Activated CD8-positive, alpha-beta memory T cell treated with anti-CD3 and anti-CD28 coated beads for 36 hours (primary cell): ENCODE measurements at regions not wholly inside any gene's neighbourhood (a gene's known extent, or its start where the extent isn't known, plus 50 kb on each side); places are given as distances from the start of the nearest gene placed in this dataset.

Experiments used
- CTCF ChIA-PET: fragments of 350-600 bp; sonication (Branson Sonifier 250); formaldehyde crosslinking; loops from one replicate; lab custom pipeline; 2021; ENCODE audit warnings: antibody characterized with exemption; lab: Charles Lee
- POLR2A ChIA-PET: fragments of 350-600 bp; sonication (Branson Sonifier 250); formaldehyde crosslinking; loops from one replicate; lab custom pipeline; 2021; ENCODE audit warnings: antibody characterized with exemption; lab: Charles Lee

DNA sequence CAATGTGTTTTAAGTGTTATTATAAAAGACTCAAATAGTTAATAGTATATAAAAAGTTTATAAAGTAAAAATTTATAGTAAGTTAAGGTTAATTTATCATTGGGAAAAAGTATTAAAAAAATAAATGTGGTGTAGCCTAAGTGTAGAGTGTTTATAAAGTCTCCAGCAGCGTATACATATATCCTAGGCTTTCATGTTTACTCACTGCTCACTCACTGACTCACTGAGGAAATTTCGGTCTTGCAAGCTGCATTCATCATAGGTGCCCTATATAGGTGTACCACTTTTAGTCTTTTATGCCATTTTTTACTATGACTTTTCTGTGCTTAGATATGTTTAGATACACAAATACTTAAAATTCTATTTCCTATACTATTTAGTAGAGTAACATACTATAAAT lies 866.0 kb downstream of the CBLN2 start:
- ChIA-PET CTCF (no interaction called here), POLR2A (no interaction called here)

DNA sequence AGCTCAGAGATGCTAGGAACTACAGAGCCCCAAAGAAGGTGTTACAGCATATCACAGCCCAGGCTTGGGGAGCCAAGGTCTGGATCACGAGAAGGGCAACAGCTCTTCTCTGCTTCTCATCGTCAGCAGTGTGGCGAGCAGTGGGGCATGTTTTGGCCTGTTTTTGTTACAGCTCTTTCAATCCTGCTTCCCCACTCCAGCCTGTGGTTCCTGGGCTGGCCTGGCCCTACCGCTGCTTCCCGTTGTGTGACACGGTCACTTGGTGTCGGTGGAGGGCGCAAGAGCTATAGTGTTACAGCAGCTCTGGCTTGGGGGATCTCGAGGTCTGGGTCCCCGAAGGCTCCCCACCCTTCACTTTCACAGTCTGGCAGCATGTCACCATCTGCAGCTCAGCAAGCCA lies 870.2 kb downstream of the CBLN2 start:
- ChIA-PET CTCF (no interaction called here), POLR2A (no interaction called here)

DNA sequence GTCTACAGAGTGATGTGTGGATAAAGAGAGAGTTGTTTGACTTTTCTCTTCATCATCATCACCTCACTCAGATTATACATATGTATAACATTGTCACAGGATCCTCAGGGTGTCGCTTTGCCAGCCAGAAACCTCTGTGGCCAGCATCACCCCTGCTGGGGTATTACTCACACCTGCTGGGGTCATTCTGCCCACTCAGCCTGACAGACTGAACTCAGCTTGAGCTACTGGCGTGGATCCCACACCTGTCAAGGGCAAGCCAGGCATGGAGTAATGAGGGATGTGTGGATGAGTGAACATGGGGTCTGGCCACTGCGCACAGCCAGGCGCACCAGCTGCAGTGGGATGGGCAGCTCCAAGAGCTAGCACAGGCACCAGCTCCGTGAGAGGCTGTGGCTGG lies 870.6 kb downstream of the CBLN2 start:
- POLR2A ChIA-PET, result no interaction called here

DNA sequence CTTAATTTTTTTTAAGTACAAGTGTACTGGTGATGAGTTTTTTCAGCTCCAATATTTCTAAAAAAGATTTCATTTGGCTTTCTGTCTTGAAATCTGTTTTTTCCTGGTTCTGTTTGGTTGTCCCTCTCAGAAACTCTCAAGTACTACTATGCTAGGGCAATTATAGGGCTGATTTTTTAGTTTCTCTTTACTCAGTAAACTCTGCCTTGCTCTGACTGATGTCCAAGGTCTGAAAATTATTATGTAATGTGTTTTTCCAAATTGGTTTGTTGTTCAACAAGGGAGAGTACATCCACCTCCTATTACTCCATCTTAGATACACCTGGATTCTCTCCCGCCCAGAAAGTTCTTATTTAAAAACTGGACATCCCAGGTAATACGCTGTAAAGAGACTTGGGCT lies 877.7 kb downstream of the CBLN2 start:
- CTCF ChIA-PET, result no interaction called here
- POLR2A ChIA-PET, result no interaction called here

More for the DNA sequence above, 870.6 kb downstream of the CBLN2 start:
- CTCF ChIA-PET, result interaction anchor here (0.6 kb wide), 1 partner anchor 786 kb away, joined by 3 read pairs; no protein-coding TSS in a partner anchor

DNA sequence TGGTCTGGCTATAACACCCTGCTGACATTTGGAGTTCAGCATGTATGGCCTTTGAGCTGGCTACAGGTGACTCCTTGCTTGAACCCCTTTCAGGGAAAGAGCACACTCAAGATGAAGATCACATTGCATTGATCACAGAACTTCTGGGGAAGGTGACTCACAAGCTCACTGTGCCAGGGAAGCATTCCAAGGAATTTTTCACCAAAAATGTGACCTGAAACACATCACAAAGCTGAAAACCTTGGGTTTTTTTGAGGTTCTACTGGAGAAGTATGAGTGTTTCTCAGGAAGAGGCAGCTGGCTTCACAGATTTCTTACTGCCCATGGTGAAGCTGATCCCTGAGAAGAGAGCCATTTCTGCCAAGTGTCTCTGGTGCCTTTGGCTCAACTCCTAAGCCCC lies 879.0 kb downstream of the CBLN2 start:
- ChIA-PET CTCF (no interaction called here), POLR2A (no interaction called here)

DNA sequence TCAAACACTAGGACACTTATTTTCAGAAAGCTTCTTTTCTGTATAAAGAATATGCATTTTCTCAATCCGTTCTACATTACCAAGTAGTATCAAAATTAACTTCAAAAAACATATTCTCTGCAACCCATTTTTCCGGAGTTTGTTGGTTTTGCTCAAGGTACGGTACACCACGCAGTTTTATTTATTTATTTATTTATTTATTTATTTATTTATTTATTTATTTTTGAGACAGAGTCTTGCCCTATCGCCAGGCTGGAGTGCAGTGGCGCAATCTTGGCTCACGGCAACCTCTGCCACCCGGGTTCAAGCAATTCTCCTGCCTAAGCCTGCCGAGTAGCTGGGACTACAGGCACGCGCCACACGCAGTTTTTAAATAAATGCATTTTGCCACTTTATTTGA lies 900.3 kb downstream of the CBLN2 start:
- ChIA-PET POLR2A (no interaction called here), CTCF (no interaction called here)

DNA sequence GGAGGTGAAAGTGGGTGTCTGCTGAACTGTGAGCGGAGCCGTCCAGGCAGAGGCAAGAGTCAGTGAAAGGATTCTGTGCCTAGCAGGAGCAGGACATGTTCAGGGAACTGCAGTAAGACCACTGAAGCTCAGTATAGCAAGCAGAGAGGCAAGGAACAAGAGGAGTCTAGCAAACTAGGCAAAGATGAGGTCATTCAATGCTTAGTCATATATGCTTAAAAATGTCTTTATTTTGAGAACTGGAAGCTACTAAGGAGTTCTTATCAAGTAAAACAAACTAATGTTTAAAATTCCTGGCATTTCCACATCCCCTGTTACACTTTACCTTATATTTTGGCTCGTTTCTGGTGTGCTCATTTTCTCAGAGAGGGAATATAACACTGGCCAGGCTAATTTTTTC lies 913.4 kb downstream of the CBLN2 start:
- CTCF ChIA-PET, result no interaction called here
- POLR2A ChIA-PET, result no interaction called here

DNA sequence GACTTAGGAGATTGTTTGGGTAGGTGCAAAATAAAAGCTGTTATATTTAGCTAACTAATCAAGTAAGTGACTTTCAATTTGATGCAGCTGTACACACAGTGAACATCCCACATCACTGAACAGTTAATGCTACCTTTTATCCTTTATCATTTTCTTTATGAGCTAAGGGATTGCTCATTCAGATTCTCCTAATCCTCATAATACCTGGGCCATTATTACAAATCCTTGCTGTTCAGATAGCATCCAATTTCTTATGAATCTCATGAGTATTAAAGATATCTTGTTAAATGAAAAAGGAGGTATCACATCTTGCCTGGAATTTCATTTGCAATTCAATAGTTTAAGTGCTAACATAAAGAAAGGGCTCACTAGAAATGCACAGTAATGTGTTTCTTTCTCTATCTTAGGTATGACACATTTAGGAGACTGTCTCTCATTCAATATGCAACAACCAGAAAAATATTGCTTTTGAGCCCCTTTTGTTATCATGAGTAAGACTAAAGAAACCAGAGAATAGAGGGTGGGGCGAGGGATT lies 918.5 kb downstream of the CBLN2 start:
- ChIA-PET POLR2A (no interaction called here), CTCF (no interaction called here)

DNA sequence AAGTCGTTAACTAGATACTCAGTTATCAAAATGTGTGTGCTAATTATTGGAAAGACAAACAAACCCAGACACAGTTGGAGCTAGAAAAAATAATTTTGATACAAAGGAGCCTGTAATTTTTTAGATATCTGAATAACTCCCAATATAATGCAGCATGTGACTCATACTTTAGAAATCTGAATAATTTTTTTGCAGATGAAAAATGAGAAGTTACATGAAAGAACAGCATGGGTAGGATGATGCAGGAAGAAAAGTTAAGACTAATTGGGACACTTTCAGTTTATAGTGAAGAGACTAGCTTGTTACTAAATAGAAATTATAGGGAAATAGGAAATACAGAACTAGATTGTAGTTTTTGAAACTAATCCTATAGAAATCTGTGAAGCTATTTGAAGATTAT lies 945.8 kb downstream of the CBLN2 start:
- CTCF ChIA-PET, result no interaction called here

DNA sequence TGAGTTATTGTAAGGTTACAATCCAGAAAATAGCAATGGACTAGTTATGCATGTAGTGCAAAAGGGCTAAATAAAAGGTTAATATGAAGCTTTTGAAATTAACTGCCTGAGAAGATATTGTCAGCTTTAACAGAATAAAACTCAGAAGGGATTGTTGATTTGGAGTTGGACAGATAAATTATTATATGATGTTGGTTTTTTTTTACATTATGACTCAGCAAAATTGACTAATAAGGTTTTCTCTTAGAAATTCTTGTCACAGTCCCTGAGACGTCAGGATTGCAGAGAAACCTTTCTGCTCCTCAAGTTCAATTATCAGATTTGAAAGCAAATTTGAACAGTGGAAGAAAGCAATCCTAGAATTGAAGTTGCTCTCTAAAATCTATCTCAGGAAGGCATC lies 946.9 kb downstream of the CBLN2 start:
- POLR2A ChIA-PET, result no interaction called here
- CTCF ChIA-PET, result no interaction called here

More for the DNA sequence above, 945.8 kb downstream of the CBLN2 start:
- POLR2A ChIA-PET, result no interaction called here

DNA sequence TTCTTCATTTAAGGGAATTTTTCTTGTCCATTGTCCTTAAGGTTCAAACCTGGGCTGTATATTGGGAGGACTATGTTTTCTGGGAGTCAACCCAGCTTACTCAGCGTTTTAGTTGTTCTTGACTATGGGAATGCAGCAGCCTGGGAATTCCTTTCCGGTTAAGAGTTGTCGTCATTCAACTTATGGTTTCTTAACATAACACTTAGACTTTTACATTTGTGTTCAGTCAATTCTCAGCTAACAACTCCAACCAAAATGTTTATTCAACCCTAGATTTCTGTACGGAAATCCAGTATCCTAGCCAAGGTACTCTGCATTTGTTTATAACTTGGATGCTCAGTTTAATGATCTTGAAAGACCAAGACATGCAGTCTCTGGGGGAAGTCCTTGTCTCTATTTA lies 960.9 kb downstream of the CBLN2 start:
- POLR2A ChIA-PET, result no interaction called here
- CTCF ChIA-PET, result no interaction called here

DNA sequence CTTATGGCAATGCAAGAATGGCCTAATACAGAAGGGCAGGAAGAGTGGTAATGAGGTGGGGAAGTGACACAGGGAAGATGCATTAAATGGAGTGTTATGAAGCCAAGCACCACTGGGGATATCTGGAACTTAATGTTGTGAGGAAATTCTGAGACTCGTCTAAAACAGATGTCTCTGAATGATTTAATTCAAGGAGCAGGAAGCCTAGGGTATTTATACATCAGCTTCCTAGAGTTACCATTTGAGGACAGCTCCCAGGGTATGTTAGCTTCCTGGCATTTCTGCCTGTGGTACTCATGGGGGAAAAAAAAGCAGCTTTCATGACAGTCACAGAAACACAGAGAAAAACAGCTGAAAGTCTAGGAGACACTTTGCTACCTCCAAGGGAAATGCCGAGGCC lies 989.5 kb downstream of the CBLN2 start:
- ChIA-PET CTCF (no interaction called here), POLR2A (no interaction called here)

DNA sequence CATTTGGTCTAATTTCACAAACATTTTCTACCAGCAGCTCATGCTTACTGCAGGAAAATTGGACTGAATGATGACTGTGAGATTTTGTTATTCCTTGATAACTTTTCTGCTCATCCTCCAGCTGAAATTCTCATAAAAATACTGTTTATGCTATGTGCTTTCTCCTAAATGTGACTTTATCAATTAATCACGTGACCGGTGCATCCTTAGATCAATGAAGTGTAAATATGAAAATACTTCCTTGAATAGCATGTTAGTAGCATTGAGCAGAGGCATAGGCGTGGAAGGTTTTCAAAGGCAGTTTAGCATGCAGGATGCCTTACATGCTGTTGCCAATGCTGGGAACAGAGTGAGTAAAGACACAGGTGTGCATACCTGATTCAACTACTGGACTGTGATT lies 1002.5 kb downstream of the CBLN2 start:
- POLR2A ChIA-PET, result no interaction called here

DNA sequence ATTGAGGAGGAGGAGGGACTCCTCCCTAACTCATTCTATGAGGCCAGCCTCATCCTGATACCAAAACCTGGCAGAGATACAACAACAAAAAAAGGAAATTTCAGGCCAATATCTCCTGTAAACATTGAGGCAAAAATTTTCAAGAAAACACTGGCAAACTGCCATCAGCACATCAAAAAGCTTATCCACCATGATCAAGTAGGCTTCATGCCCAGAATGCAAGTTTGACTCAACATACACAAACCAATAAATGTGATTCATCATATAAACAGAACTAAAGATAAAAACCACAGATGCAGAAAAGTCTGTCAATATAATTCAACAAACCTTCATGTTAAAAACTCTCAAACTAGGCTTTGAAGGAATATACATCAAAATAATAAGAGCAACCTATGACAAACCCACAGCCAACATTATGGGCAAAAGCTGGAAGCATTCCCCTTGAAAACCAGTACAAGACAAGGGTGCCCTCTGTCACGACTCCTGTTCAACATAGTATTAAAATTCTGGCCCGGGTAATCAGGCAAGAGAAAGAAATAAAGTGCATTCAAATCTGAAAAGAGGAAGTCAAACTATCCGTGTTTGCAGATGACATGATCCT lies 1014.3 kb downstream of the CBLN2 start:
- ChIA-PET POLR2A (no interaction called here), CTCF (no interaction called here)

More for the DNA sequence above, 1002.5 kb downstream of the CBLN2 start:
- CTCF ChIA-PET, result no interaction called here

DNA sequence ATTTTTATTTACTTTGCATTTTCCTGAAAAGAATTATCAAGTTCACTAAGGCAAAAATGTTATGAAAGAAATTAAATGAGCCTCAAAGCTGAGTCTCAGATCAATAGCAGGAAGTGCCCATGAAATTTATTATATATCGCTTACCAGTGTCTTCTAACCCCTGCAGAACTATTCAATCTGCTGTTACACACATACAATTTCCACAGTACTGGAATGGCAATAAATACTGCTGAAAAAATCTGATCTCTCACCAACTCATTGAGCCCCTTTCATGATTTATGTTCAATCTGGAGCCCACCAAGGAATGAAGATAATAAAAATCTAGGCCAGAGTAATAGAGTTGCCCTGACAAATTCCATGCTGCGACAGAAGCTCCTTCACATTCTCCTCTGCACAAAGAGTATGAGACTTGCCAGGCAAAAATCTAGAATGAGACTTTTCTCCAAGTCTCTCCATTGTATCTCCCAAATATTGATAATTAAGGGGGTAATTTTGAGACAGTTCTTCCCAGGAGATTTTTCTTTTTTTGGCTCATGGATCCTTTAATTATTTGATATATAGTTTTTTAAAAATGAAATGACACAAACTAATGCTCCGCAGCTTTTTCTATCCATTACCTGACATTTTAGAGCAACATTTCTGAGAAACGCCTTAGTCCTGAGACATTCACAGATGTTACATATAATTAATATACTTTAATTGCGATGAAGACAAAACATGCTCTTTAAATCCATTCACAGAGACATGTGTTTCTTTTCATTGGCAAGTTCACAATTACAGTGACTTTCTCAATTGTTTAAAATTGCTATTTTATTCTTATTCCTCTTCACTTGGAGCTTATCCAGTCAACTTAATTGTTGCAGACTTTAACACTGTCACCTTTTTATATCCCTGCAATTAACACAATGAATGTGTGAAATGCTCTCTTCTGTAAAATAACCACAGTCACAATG lies 1020.4 kb downstream of the CBLN2 start:
- CTCF ChIA-PET, result no interaction called here
- POLR2A ChIA-PET, result no interaction called here

DNA sequence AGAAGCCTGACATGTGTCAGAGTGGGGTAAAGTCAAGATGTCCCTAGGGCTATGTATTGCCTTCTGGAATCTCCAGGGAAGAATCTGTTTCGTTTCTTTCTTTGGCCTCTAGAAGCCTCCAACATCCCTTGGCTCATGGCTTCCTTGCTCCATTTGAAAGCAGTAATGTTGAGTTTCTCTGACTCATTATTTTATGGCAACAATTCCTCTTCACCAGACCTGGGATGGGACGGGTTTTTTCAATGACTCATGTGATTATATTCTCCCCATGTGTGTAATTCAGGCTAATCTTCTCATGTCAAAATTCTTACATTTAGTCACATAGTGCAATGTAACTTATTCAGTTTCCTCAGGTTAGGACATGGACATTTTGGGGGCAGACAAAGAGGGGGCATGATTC lies 1038.6 kb downstream of the CBLN2 start:
- CTCF ChIA-PET, result no interaction called here

DNA sequence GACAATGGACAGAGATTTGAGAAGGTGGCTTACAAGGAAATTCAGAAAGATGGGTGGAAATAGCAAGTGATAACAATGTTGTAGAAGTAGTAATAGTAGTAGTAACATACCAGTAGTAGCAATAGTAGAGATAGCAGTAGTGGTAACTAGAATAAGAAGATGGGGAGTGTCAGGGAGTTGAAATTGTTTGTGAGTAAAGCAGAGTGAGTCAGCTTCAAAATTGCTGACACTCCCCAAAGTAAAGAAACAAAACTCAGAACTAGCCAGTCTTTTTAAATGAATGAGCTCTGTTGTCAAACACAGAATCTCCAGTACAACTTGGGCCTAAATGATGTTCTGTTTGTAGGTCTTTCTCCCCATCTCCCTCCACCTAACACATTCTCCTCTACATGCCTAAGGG lies 1040.9 kb downstream of the CBLN2 start:
- POLR2A ChIA-PET, result no interaction called here
- CTCF ChIA-PET, result no interaction called here

More for the DNA sequence above, 1038.6 kb downstream of the CBLN2 start:
- POLR2A ChIA-PET, result no interaction called here

DNA sequence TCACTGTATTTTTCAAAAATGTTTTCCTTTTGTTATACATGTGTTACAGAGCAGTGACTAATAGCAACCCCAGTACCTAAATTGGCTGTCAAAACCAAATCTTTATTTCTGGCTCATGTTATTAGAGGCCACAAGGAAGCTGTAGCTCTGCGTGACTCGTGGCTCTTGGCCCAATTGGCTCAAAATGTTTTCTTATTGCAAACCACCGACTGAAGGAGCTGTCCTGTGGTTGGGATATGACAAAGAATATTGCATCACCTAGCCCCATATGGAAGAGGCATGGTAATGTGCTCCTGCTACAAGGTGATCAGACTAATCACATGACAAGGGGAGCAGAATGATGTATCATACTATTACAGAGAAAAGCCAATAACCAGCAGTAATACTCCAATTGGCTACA lies 1058.5 kb downstream of the CBLN2 start:
- ChIA-PET POLR2A (no interaction called here), CTCF (no interaction called here)

DNA sequence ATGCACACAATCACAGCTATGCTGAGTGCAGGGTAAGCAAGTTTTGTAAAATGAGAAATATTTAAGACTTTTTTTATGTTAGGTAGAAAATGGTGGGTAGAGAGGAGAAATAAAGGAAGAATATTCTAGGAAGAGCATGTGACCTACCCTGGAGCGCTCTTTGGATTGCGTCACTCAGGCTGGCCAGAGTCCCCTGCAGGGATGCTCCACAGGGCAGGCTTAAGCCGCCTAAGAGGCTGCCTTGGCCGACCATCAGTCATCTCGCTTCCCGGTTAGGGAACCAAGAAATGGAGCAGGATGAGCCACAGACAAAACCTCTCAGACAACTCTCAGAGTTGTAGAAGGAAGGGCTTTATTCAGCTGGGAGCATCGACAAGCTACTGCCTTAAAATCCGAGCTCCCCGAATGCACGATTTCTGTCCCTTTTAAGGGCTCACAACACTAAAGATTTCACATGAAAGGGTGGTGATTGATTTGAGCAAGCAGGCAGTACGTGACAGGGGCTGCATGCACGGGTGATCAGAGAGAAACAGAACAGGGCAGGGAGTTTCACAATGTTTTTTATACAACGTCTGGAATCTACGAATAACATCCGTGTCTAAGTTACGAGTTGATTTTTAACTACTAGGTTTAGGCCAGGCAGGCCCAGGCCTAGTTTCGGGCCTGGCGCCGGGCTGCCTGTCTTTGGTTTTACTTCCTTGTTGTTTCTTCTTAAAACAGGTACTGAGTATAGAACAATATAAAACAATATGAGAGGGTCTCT lies 1072.0 kb downstream of the CBLN2 start:
- ChIA-PET POLR2A (no interaction called here), CTCF (no interaction called here)

DNA sequence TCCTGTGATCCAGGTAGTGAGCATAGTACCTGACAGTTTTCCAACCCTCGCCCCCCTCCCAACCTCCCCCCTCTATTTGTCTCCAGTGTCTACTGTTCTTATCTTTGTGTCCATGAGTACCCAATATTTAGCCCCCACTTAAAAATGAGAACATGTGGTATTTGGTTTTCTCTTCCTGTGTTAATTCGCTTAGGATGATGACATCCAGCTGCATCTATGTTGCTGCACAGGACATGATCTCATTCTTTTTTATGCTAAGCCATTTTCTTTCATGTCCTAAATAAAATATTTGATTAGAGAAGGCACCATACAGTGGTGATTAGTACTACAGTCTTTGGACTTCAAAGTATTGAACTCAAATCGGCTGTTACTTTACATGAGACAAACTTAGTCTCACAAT lies 1087.9 kb downstream of the CBLN2 start:
- POLR2A ChIA-PET, result no interaction called here

More for the DNA sequence above, 1087.9 kb downstream of the CBLN2 start:
- CTCF ChIA-PET, result no interaction called here
